HG02970 (cell line): ENCODE measurements at regions not wholly inside any gene's neighbourhood (a gene's known extent, or its start where the extent isn't known, plus 50 kb on each side); places are given as distances from the start of the nearest gene placed in this dataset.

Source experiments
- ATAC-seq: cut with Tn5 transposase; IDR thresholded peaks from one replicate; pipeline ENCODE4 v1.9.1; 2021; ENCODE audit warnings: mild to moderate bottlenecking, moderate library complexity, moderate number of reproducible peaks; ENCODE audit not compliant: unreplicated experiment, low FRiP score

- no peak for ATAC-seq
Measured at GRCh38 chr11:122062763-122063162, 53.3 kb downstream of the BLID start.

DNA sequence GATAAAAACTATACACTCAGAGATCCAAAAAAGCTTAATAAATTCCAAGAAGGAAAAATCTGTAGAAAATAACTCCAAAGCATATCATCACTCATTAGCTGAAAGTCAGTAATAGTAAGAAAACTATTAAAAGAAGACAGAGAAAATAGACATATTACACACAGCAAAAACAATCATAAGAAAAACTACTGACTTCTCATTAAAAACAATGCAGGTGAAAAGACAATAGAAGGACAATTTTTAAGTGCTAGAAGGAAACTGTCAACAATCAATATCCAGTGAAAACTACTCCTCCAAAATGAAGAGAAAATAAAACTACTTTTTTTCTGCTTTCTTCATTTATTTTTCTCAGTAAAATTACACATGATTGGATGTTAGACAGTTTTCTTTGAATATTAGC, 56.5 kb downstream of the BLID start:
- no peak for ATAC-seq

GRCh38 chr11:122050021-122050690, 65.9 kb downstream of the BLID start:
- ATAC-seq = no peak

DNA sequence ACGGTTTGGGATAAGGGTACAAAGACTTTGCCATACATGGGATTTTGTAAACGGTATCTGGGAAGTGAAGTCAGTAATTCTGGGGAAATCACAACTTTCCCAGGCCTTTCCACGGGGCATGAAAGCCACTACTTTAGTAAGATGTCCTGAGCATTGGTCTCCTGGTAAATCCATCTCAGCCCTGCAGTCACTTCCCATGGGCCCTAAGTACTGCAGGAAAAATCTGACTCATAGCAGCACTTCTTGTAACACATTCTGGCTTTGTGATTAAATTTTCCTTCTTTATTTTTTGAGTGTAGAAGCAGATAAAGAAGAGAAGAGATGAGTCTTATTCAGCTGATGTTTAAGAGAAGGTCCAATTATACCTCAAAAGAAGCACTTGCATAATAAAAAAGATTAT, 67.6 kb downstream of the BLID start:
- no peak for ATAC-seq

- no peak for ATAC-seq
Measured at GRCh38 chr11:122046846-122047245, 69.2 kb downstream of the BLID start.

- ATAC-seq = no peak
Measured at GRCh38 chr11:122046438-122046837, 69.6 kb downstream of the BLID start.

DNA sequence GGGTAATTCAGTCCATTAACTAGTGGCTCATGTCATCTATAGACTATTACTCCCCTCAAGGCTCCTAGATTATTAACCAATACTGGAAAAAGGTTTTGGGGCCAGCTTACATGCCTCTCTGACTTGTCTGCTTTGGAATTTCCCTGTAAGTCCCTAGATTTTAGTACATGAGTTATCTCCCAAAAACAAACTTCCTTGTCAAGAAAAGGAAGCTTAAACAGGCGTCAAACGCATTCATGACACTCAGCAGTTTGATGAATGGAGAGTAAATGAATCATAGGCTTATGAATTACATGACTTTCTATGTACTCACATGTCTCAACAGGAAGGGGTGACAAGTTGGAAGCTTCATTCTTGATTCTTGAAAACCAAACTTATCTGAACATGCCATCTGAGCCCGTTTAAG, 70.8 kb downstream of the BLID start:
- ATAC-seq = no peak

DNA sequence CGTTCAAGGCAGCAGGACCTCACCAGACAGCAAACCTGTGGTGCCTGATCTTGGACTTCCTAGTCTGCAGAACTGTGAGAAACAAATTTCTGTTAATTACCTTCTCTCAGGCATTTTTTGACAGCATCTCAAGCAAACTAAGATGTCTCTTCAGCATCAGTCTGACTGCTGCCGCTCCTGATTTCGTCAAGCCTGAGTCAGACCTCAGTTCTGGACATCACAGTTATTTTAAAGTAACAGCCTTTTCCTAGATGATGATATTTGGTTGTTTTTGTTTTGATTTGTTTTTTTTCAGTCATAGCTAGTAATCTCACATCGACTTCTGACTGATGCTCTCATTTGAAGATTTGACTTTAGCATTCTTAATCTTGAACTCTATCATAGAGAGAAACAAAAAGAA, 71.9 kb downstream of the BLID start:
- no peak for ATAC-seq

DNA sequence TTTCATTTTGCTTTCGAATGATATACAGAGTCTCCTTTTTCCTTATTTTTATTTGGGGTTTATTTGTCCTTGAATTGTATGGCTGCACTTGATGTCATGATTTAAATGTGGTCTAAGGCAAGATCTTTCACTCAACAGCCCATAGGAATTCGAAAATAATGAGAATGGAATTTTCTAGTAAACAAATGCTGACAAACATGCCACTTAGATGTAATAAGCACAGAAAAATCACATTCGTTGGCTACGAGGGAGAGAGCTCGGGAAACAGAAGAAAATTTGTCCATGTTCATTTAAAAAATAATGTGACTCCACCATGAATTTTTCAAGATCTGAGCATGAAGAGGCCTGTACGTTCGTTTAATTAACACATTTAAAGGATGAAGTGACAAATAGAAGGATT, 73.0 kb downstream of the BLID start:
- no peak for ATAC-seq

- no peak for ATAC-seq
Measured at GRCh38 chr11:122040464-122040863, 75.6 kb downstream of the BLID start.

GRCh38 chr11:122038543-122038942, 77.5 kb downstream of the BLID start:
- no peak for ATAC-seq

GRCh38 chr11:122037911-122038310, 78.1 kb downstream of the BLID start:
- ATAC-seq = no peak

- ATAC-seq = no peak
Measured at GRCh38 chr11:122036493-122036892, 79.5 kb downstream of the BLID start.

- ATAC-seq = no peak
Measured at GRCh38 chr11:122036018-122036417, 80.0 kb downstream of the BLID start.

DNA sequence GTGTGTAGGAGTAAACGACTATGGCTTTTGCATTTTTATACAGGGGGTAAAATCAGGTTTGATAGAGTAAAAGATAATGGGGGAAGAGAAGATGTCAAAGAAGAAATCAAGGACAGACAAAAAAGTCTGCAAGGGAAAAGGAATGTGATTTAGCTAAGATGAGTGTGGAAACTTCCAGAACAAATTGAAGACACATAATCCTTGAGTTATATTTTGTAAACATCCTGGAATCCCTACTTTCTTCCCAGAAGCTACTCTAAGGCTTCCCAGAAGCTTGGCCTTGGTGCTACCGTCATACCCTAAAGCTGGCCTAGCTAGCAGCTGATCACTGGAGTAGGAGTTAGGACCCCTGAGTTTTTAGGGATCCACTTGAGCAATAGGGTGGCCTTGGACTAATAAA, 82.4 kb downstream of the BLID start:
- no peak for ATAC-seq

DNA sequence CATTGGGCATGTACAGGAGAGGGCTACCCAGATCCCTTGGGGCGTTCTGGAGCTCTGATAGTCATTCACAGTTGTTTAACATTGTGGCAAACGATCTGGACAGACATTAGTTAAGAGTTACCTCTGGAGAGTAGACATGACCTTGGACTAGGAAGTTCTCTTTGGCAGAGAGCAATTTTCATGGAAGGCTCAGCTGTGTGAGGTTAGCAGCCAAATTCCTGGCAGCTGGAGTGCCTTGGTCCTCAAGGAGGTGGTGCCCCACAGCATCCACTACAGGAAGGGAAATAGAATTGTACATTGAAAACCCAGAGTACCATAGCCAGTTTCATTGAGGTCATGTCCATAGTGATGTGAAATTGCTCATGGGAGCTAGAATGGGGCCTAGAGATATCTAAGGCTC, 82.8 kb downstream of the BLID start:
- no peak for ATAC-seq

GRCh38 chr11:122032317-122032716, 83.7 kb downstream of the BLID start:
- ATAC-seq = no peak

DNA sequence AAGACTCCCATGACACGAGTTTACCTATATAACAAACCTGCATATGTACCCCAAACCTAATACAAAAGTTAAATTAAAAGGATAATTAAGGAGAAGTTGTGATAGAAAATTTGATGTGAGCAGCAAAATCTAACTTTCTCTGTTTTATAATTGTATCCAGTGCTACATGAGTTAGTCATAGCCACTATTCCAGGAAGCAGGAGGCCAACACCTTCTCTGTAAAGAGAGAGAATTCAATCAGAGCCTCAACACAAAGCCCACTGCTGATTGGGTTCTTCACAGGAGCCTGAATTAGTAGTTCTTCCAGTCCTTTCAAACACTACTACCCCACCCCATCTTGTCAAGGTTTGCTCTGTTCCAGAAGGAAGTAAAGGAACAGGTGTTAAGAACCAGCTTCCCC, 84.2 kb downstream of the BLID start:
- ATAC-seq = no peak

GRCh38 chr11:122030286-122030685, 85.7 kb downstream of the BLID start:
- ATAC-seq = no peak

DNA sequence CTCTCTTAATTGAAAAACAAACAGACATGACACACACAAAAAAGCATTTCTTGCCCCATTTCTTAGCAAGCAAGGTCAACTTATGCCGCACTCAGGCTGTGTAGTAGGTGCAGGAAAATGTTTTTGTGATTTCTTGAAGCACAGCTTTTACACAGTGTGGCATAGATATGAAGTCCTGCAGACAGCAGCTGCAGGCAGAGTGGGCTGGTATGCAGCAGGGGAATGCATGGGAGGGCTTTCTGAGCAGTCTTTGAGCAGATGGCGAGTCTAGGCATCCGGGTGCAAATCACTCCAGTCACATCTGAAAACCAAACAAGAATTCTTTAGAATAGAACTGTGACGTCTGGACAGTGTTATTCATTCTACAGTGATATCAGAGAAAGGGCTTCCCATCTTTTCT, 87.5 kb downstream of the BLID start:
- ATAC-seq = no peak

DNA sequence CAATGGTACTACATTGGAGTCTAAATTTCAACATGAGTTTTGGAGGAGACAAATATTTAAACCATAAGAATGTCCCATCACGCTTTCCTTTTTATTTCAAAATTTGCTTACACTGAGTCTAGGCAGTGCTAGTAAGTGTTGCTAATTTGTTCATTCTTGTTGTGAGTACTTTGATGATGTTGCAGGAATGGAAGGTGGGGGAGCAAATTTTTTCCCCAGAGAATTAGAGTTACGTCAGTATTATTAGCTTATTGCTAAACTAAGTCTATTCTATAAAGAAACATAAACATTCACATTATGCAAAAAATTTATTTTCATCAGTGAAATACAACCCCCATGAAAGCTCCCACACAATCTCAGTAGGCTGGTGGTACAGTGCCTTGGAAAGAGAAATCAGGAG, 88.0 kb downstream of the BLID start:
- ATAC-seq = no peak

GRCh38 chr11:122025757-122026156, 90.3 kb downstream of the BLID start:
- ATAC-seq = no peak

DNA sequence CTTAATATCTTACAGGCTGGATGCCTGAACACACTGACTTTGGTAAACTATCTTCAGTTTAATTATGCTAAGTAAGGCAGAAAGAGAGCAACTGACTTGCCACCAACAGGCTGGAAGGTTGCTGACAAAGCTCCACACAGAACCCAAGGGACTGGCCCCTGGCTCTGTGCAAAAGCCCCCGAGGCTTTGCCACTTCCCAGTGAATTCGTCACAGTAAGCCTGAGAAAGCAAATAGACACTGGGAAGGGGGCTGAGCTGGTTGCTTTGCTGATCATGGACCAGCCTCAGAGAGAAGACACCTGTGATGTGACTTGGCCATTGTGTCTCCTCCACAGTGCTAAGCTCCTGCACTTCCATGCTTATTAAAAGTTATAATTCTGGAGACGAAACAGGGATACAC, 91.7 kb downstream of the BLID start:
- ATAC-seq = no peak
